NCI-H460 (cell line): ENCODE measurements at regions not wholly inside any gene's neighbourhood (a gene's known extent, or its start where the extent isn't known, plus 50 kb on each side); places are given as distances from the start of the nearest gene placed in this dataset.

Experiments
- DNase-seq: peaks from one replicate; pipeline ENCODE4 v3.0.0-alpha.2; 2016; ENCODE audit warnings: low read depth; ENCODE audit errors: extremely low read depth

DNA sequence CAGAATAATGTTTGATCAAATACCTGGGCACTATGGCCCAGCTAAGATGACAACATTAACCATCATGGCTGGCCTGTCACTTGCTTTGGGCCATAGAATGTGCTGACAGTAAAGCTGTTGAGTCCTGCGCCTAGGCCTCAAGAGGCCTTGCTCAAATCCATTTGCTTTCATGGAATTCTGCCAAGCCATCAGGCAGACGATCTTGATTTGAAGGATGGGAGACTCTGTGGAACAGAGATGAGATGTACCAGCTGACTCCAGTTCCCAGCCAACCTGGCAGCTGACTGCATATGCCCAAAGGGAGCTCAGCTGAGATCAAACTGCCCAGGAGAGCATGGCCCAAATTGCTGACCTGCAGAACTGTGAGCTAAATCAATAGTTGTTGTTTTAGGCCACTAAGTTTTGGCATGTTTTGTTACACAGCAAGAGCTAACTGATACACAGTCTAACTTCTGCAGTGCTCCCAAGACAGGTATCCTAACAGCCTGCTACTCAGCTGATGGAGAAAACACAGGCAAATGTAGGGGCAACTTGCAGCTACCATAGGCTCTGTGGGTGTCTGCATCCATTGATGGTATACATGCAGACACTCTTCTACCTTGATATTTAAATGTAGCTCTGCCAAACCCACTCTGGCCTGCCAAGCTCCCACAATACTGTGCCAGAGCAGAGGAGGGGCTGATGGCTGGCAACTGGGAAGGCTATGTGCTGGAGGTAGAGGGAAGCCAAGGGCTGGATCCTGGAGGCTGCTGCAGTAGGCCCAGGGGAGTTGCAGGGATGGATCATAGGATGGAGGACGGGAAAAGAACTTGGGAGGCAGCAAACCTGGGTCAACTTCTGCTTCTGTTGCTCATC is 55.2 kb upstream of the RNF24 start:
- DNase-seq: no peak

GRCh38 chr20:4069751-4070150 is 54.4 kb upstream of the RNF24 start:
- no peak for DNase-seq

GRCh38 chr20:4068708-4069107 is 53.4 kb upstream of the RNF24 start:
- no peak for DNase-seq

DNA sequence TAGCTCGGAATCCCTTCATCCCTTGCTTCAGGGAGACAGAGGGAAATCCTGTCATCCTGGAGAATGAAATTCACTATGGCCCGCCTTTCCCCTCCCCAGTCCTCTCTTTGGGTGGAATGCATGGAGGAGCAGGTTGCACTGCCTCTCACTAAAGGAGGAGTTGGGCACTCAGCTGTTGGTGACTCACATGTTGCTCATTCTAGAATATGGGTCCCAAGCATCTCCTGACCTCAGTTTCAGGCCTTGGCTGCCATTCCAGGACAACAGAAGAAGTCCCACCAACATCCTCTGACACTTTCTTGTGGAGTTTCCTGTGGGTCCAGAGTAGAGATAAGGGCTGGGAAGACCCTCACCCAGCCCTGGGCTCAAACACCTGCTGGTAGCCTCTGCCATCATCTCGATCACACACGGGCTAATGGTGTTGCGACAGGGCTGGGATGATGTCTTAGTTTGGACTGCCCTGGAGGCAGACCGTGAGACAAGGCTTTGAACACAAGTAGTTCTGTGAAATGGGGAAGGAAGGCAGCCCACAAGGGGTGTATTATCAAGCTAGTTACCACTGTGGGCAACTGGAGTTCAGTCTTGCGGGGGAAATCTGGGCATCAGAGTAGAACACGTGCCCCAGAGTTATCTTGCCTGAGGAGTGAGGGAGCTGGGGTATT is 52.4 kb upstream of the RNF24 start:
- DNase-seq: no peak

GRCh38 chr20:4066551-4066950 is 51.2 kb upstream of the RNF24 start:
- DNase-seq: no peak

- no peak for DNase-seq
Observed at GRCh38 chr20:4065391-4065844, 50.1 kb upstream of the RNF24 start.
